GM21381 (cell line): ENCODE measurements at regions not wholly inside any gene's neighbourhood (a gene's known extent, or its start where the extent isn't known, plus 50 kb on each side); places are given as distances from the start of the nearest gene placed in this dataset.
"Not testable (repeated sequence)": the region's sequence is repeated elsewhere in the genome, so short reads cannot be mapped to it uniquely, and the experiment has no call there.

Source experiments
- ATAC-seq: cut with Tn5 transposase; IDR thresholded peaks from one replicate; pipeline ENCODE4 v1.9.1; 2021; ENCODE audit warnings: mild to moderate bottlenecking, moderate library complexity; ENCODE audit not compliant: unreplicated experiment

GRCh38 chr3:18194431-18194830, 230.7 kb downstream of the SATB1 start:
- ATAC-seq, result no peak

GRCh38 chr3:18190646-18191045, 234.5 kb downstream of the SATB1 start:
- no peak for ATAC-seq

GRCh38 chr3:18189282-18190050, 235.7 kb downstream of the SATB1 start:
- no peak for ATAC-seq

- ATAC-seq, result no peak
These were observed 236.6 kb downstream of the SATB1 start for GRCh38 chr3:18188491-18188890.

GRCh38 chr3:18185624-18186023, 239.5 kb downstream of the SATB1 start:
- no peak for ATAC-seq

GRCh38 chr3:18182923-18183322, 242.2 kb downstream of the SATB1 start:
- not testable (repeated sequence) for ATAC-seq

- ATAC-seq, result no peak
These were observed 245.6 kb downstream of the SATB1 start for GRCh38 chr3:18179521-18179920.

GRCh38 chr3:18177271-18177670, 247.9 kb downstream of the SATB1 start:
- ATAC-seq, result no peak

GRCh38 chr3:18173891-18174290, 251.2 kb downstream of the SATB1 start:
- ATAC-seq, result not testable (repeated sequence)

GRCh38 chr3:18159681-18160080, 265.5 kb downstream of the SATB1 start:
- no peak for ATAC-seq

GRCh38 chr3:18153571-18154173, 271.5 kb downstream of the SATB1 start:
- no peak for ATAC-seq

GRCh38 chr3:18151199-18151598, 273.9 kb downstream of the SATB1 start:
- ATAC-seq, result no peak

GRCh38 chr3:18149935-18150334, 275.2 kb downstream of the SATB1 start:
- ATAC-seq, result no peak

GRCh38 chr3:18149386-18149785, 275.8 kb downstream of the SATB1 start:
- ATAC-seq, result no peak

- no peak for ATAC-seq
These were observed 280.6 kb downstream of the SATB1 start for GRCh38 chr3:18144571-18144970.

- no peak for ATAC-seq
These were observed 281.8 kb downstream of the SATB1 start for GRCh38 chr3:18143258-18143780.

- no peak for ATAC-seq
These were observed 287.2 kb downstream of the SATB1 start for GRCh38 chr3:18137958-18138357.

GRCh38 chr3:18135060-18135814, 289.9 kb downstream of the SATB1 start:
- ATAC-seq, result no peak

- no peak for ATAC-seq
These were observed 290.6 kb downstream of the SATB1 start for GRCh38 chr3:18134386-18135059.

GRCh38 chr3:18132991-18133390, 292.1 kb downstream of the SATB1 start:
- ATAC-seq, result no peak
